WTC11 (cell line): ENCODE measurements at regions not wholly inside any gene's neighbourhood (a gene's known extent, or its start where the extent isn't known, plus 50 kb on each side); places are given as distances from the start of the nearest gene placed in this dataset.

ENCODE experiments used
- ATAC-seq: fragments of 200-7000 bp; cut with Tn5 transposase; 2 replicates; pipeline ENCODE4 v1.10.0; 2021; ENCODE audit warnings: mild to moderate bottlenecking, moderate library complexity
- CTCF ChIA-PET: fragments of 300-600 bp; sonication (Branson Sonifier 250); formaldehyde crosslinking; loops from one replicate; lab custom pipeline; 2021; ENCODE audit warnings: antibody characterized with exemption; lab: Charles Lee
- POLR2A ChIA-PET: fragments of 350-600 bp; sonication (Branson Sonifier 250); formaldehyde crosslinking; loops from one replicate; lab custom pipeline; 2021; ENCODE audit warnings: antibody characterized with exemption; lab: Charles Lee
- DNase-seq: peaks from one replicate; pipeline ENCODE4 v3.0.0; 2021; ENCODE audit warnings: low spot score
- H3K27ac Mint-ChIP-seq: 2 replicates; pipeline ENCODE4 v1.8.0; 2021; ENCODE audit warnings: mixed read lengths
- H3K27me3 Mint-ChIP-seq: 2 replicates; pipeline ENCODE4 v1.8.0; 2021; ENCODE audit warnings: low read depth, mild to moderate bottlenecking, moderate library complexity, mixed read lengths
- H3K36me3 Mint-ChIP-seq: 2 replicates; pipeline ENCODE4 v1.8.0; 2021; ENCODE audit warnings: mixed read lengths
- H3K4me1 Mint-ChIP-seq: 2 replicates; pipeline ENCODE4 v1.8.0; 2022; ENCODE audit warnings: mixed read lengths
- H3K4me3 Mint-ChIP-seq: 2 replicates; pipeline ENCODE4 v1.8.0; 2021; ENCODE audit warnings: mild to moderate bottlenecking, moderate library complexity, mixed read lengths
- H3K9me3 Mint-ChIP-seq: 2 replicates; pipeline ENCODE4 v1.8.0; 2021; ENCODE audit warnings: mixed read lengths
- ARID4B ChIP-seq: sonication (generic); formaldehyde crosslinking; IDR thresholded peaks from 2 replicates; pipeline ENCODE4 v1.8.0; 2023; ENCODE audit warnings: missing genetic modification reagents, mild to moderate bottlenecking, borderline replicate concordance
- CBFB ChIP-seq: sonication (generic); formaldehyde crosslinking; IDR thresholded peaks from 2 replicates; pipeline ENCODE4 v1.8.1; 2022; ENCODE audit warnings: mild to moderate bottlenecking, low read depth, missing genetic modification reagents
- EMX1 ChIP-seq: fragments of 250-450 bp; sonication (Bioruptor Pico); IDR thresholded peaks from 2 replicates; pipeline ENCODE4 v1.8.0; 2021; ENCODE audit warnings: mild to moderate bottlenecking
- ERG ChIP-seq: fragments of 250-450 bp; sonication (Bioruptor Pico); IDR thresholded peaks from 2 replicates; pipeline ENCODE4 v1.8.0; 2021; ENCODE audit warnings: mild to moderate bottlenecking
- FOXJ3 ChIP-seq: sonication (generic); formaldehyde crosslinking; IDR thresholded peaks from 2 replicates; pipeline ENCODE4 v1.9.0; 2021; ENCODE audit warnings: missing genetic modification reagents, mild to moderate bottlenecking, borderline replicate concordance
- IRF2 ChIP-seq: sonication (generic); formaldehyde crosslinking; IDR thresholded peaks from 2 replicates; pipeline ENCODE4 v1.8.0; 2022; ENCODE audit warnings: low read depth, missing genetic modification reagents, borderline replicate concordance
- SMAD4 ChIP-seq: sonication (generic); formaldehyde crosslinking; IDR thresholded peaks from 2 replicates; pipeline ENCODE4 v1.8.0; 2022; ENCODE audit warnings: mild to moderate bottlenecking, missing genetic modification reagents
- TCF7 ChIP-seq: sonication (generic); formaldehyde crosslinking; IDR thresholded peaks from 2 replicates; pipeline ENCODE4 v1.8.0; 2022; ENCODE audit warnings: mild to moderate bottlenecking, low read depth, missing genetic modification reagents, moderate library complexity
- TP53 ChIP-seq: sonication (generic); formaldehyde crosslinking; IDR thresholded peaks from 2 replicates; pipeline ENCODE4 v1.8.1; 2023; ENCODE audit warnings: mild to moderate bottlenecking, missing genetic modification reagents
- ZNF416 ChIP-seq: fragments of 250-450 bp; sonication (Bioruptor Pico); IDR thresholded peaks from 2 replicates; pipeline ENCODE4 v1.9.0; 2021; ENCODE audit warnings: mild to moderate bottlenecking, inconsistent platforms
- ZSCAN18 ChIP-seq: fragments of 250-450 bp; sonication (Bioruptor Pico); IDR thresholded peaks from 2 replicates; pipeline ENCODE4 v2.1.2; 2022; ENCODE audit warnings: mild to moderate bottlenecking, moderate library complexity
- TF ChIP-seq, protein P1 (sequence below): sonication (generic); formaldehyde crosslinking; IDR thresholded peaks from 2 replicates; pipeline ENCODE4 v1.8.1; 2023; ENCODE audit warnings: mild to moderate bottlenecking, moderate library complexity, missing genetic modification reagents
- TF ChIP-seq, protein P2 (sequence below): sonication (generic); formaldehyde crosslinking; conservative IDR thresholded peaks from 2 replicates; pipeline ENCODE4 v1.8.1; 2023; ENCODE audit warnings: mild to moderate bottlenecking, low read depth, missing genetic modification reagents, moderate library complexity
- TF ChIP-seq, protein P3 (sequence below): sonication (generic); formaldehyde crosslinking; IDR thresholded peaks from 2 replicates; pipeline ENCODE4 v1.8.0; 2022; ENCODE audit warnings: mild to moderate bottlenecking, missing genetic modification reagents
- TF ChIP-seq, protein P4 (sequence below): sonication (generic); formaldehyde crosslinking; IDR thresholded peaks from 2 replicates; pipeline ENCODE4 v1.8.1; 2022; ENCODE audit warnings: mild to moderate bottlenecking, moderate library complexity, missing genetic modification reagents
- TF ChIP-seq, protein P5 (sequence below): fragments of 250-450 bp; sonication (Bioruptor Pico); IDR thresholded peaks from 2 replicates; pipeline ENCODE4 v1.9.0; 2021; ENCODE audit warnings: mild to moderate bottlenecking

GRCh38 chr4:134762053-134762452 is 560.5 kb upstream of the PABPC4L start:
- no peaks in the 10 kb centered on the region for H3K27me3 Mint-ChIP-seq
- no peak overlapping the region for H3K27ac Mint-ChIP-seq
- ATAC-seq = peak; percentile 82
- DNase-seq = peak; percentile 33
- peaks cover 7% of the 10 kb centered on the region; the same call in 1 of the 2 replicates for H3K9me3 Mint-ChIP-seq
- CTCF ChIA-PET = no interaction called here
- H3K4me1 Mint-ChIP-seq = no peaks in the 10 kb centered on the region
- no peaks in the 10 kb centered on the region for H3K36me3 Mint-ChIP-seq
- POLR2A ChIA-PET = no interaction called here
- no peak overlapping the region for H3K4me3 Mint-ChIP-seq
- no peak for TF ChIP-seq ZNF416 (CRISPR knock-in tag)

DNA sequence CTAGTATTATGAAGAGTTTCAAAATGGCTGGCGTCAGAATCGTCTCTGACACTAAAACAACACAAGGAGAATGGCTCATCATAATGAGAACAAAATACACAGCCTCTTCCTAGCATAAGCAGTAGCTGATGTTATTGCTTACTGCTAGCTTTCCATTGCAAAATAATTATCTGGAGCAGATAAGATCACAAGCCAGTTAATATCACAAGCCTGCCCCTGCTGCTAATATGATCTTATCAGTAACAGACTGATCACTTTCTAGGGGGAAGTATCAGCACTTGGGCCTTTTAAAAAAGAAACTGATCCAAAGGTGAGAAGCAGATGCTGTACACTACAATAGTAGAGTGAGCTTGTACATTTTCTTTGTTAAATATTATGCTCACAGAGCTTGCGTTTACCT is 554.8 kb upstream of the PABPC4L start:
- ATAC-seq (no peak), DNase-seq (no peak)
- no peaks in the 10 kb centered on the region for H3K27me3 Mint-ChIP-seq
- CTCF ChIA-PET = no interaction called here
- no peaks in the 10 kb centered on the region for H3K9me3 Mint-ChIP-seq
- no peaks in the 10 kb centered on the region for H3K36me3 Mint-ChIP-seq
- no peak overlapping the region for H3K4me3 Mint-ChIP-seq
- no peaks in the 10 kb centered on the region for H3K4me1 Mint-ChIP-seq
- TF ChIP-seq, protein P1, sequence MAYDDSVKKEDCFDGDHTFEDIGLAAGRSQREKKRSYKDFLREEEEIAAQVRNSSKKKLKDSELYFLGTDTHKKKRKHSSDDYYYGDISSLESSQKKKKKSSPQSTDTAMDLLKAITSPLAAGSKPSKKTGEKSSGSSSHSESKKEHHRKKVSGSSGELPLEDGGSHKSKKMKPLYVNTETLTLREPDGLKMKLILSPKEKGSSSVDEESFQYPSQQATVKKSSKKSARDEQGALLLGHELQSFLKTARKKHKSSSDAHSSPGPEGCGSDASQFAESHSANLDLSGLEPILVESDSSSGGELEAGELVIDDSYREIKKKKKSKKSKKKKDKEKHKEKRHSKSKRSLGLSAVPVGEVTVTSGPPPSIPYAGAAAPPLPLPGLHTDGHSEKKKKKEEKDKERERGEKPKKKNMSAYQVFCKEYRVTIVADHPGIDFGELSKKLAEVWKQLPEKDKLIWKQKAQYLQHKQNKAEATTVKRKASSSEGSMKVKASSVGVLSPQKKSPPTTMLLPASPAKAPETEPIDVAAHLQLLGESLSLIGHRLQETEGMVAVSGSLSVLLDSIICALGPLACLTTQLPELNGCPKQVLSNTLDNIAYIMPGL (CRISPR knock-in tag) = no peak
- TF ChIP-seq, protein P2, sequence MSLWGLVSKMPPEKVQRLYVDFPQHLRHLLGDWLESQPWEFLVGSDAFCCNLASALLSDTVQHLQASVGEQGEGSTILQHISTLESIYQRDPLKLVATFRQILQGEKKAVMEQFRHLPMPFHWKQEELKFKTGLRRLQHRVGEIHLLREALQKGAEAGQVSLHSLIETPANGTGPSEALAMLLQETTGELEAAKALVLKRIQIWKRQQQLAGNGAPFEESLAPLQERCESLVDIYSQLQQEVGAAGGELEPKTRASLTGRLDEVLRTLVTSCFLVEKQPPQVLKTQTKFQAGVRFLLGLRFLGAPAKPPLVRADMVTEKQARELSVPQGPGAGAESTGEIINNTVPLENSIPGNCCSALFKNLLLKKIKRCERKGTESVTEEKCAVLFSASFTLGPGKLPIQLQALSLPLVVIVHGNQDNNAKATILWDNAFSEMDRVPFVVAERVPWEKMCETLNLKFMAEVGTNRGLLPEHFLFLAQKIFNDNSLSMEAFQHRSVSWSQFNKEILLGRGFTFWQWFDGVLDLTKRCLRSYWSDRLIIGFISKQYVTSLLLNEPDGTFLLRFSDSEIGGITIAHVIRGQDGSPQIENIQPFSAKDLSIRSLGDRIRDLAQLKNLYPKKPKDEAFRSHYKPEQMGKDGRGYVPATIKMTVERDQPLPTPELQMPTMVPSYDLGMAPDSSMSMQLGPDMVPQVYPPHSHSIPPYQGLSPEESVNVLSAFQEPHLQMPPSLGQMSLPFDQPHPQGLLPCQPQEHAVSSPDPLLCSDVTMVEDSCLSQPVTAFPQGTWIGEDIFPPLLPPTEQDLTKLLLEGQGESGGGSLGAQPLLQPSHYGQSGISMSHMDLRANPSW = no peak
- TF ChIP-seq, protein P3, sequence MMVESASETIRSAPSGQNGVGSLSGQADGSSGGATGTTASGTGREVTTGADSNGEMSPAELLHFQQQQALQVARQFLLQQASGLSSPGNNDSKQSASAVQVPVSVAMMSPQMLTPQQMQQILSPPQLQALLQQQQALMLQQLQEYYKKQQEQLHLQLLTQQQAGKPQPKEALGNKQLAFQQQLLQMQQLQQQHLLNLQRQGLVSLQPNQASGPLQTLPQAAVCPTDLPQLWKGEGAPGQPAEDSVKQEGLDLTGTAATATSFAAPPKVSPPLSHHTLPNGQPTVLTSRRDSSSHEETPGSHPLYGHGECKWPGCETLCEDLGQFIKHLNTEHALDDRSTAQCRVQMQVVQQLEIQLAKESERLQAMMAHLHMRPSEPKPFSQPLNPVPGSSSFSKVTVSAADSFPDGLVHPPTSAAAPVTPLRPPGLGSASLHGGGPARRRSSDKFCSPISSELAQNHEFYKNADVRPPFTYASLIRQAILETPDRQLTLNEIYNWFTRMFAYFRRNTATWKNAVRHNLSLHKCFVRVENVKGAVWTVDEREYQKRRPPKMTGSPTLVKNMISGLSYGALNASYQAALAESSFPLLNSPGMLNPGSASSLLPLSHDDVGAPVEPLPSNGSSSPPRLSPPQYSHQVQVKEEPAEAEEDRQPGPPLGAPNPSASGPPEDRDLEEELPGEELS (CRISPR knock-in tag) = no peak
- TF ChIP-seq, protein P4, sequence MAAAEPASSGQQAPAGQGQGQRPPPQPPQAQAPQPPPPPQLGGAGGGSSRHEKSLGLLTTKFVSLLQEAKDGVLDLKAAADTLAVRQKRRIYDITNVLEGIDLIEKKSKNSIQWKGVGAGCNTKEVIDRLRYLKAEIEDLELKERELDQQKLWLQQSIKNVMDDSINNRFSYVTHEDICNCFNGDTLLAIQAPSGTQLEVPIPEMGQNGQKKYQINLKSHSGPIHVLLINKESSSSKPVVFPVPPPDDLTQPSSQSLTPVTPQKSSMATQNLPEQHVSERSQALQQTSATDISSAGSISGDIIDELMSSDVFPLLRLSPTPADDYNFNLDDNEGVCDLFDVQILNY = no peak
- POLR2A ChIA-PET = no interaction called here
- no peak overlapping the region for H3K27ac Mint-ChIP-seq

DNA sequence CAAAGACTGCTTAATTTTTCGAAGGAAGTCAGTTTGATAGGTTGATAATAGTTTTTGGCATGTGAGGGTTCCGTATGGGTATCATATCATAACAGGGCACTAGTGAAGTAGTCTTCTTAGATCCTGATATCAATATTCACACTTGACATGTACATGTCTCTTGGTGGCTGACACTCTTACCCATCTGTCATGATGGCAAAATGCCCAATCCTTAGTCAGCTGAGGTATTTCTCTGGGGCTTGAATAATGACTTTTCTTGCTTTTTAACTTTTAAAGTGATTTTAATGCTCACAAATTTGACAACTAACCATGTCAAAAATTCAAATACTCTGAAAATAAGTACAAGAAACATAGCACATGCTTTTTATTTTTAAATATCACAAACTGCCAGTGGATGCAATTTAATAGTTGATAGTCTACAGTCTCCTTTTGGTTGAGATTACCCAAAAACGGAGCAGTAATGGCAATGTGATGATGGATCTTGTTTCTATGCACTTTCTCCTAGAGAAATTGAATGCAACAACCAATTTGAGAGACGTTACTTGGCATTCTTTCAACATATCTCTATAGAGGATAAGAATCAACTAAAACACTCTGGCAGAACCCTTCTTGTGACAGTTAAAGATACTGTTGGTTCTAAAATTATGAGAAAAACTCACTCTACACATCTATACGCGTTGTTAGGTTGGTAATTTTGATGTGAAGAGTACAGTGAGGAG is 552.9 kb upstream of the PABPC4L start:
- Mint-ChIP-seq H3K36me3 (no peaks in the 10 kb centered on the region), H3K9me3 (no peaks in the 10 kb centered on the region), H3K27me3 (peaks cover 4% of the 10 kb centered on the region; the same call in 1 of the 2 replicates), H3K4me3 (no peak overlapping the region), H3K27ac (no peak overlapping the region), H3K4me1 (no peaks in the 10 kb centered on the region)
- no peak for DNase-seq
- ATAC-seq = no peak
- POLR2A ChIA-PET = no interaction called here
- CTCF ChIA-PET = no interaction called here
- TF ChIP-seq FOXJ3 (no peak), ERG (CRISPR knock-in tag) (no peak), ZSCAN18 (no peak), SMAD4 (no peak), IRF2 (CRISPR knock-in tag) (no peak), EMX1 (CRISPR knock-in tag) (no peak), CBFB (no peak), TCF7 (CRISPR knock-in tag) (no peak), TP53 (CRISPR knock-in tag) (no peak), ARID4B (CRISPR knock-in tag) (no peak)
- TF ChIP-seq, protein P5, sequence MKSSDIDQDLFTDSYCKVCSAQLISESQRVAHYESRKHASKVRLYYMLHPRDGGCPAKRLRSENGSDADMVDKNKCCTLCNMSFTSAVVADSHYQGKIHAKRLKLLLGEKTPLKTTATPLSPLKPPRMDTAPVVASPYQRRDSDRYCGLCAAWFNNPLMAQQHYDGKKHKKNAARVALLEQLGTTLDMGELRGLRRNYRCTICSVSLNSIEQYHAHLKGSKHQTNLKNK = no peak
